CD4-positive, alpha-beta T cell treated with Interleukin-2 at 100 ng/mL for 4 hours (primary cell): ENCODE measurements at regions not wholly inside any gene's neighbourhood (a gene's known extent, or its start where the extent isn't known, plus 50 kb on each side); places are given as distances from the start of the nearest gene placed in this dataset.
"Not testable (repeated sequence)": the region's sequence is repeated elsewhere in the genome, so short reads cannot be mapped to it uniquely, and the experiment has no call there.

Experiments used
- DNase-seq: peaks from one replicate; pipeline ENCODE4 v3.0.0-alpha.2; 2020; ENCODE audit warnings: low spot score

GRCh38 chr7:70846208-70846607 is 285.7 kb upstream of the GALNT17 start:
- DNase-seq, result no peak

GRCh38 chr7:70849580-70850235 is 282.2 kb upstream of the GALNT17 start:
- DNase-seq, result no peak

- no peak for DNase-seq
These were observed 276.6 kb upstream of the GALNT17 start for GRCh38 chr7:70855373-70855772.

- peak; percentile 42 for DNase-seq
These were observed 274.9 kb upstream of the GALNT17 start for GRCh38 chr7:70856901-70857630.

GRCh38 chr7:70857793-70858545 is 274.0 kb upstream of the GALNT17 start:
- no peak for DNase-seq

- no peak for DNase-seq
These were observed 264.4 kb upstream of the GALNT17 start for GRCh38 chr7:70867513-70867912.

- no peak for DNase-seq
These were observed 261.6 kb upstream of the GALNT17 start for GRCh38 chr7:70870349-70870748.

- no peak for DNase-seq
These were observed 259.8 kb upstream of the GALNT17 start for GRCh38 chr7:70872188-70872587.

GRCh38 chr7:70881167-70881847 is 250.6 kb upstream of the GALNT17 start:
- no peak for DNase-seq

- DNase-seq, result no peak
These were observed 248.0 kb upstream of the GALNT17 start for GRCh38 chr7:70883750-70884439.

- no peak for DNase-seq
These were observed 247.5 kb upstream of the GALNT17 start for GRCh38 chr7:70884440-70884764.

- no peak for DNase-seq
These were observed 247.1 kb upstream of the GALNT17 start for GRCh38 chr7:70884809-70885208.

- DNase-seq, result no peak
These were observed 245.4 kb upstream of the GALNT17 start for GRCh38 chr7:70886547-70886946.

GRCh38 chr7:70887186-70887585 is 244.8 kb upstream of the GALNT17 start:
- DNase-seq, result no peak

- no peak for DNase-seq
These were observed 241.6 kb upstream of the GALNT17 start for GRCh38 chr7:70890147-70890969.

GRCh38 chr7:70893422-70893821 is 238.5 kb upstream of the GALNT17 start:
- DNase-seq, result no peak

- DNase-seq, result no peak
These were observed 237.8 kb upstream of the GALNT17 start for GRCh38 chr7:70893971-70894715.

- DNase-seq, result no peak
These were observed 237.1 kb upstream of the GALNT17 start for GRCh38 chr7:70894799-70895198.

- DNase-seq, result not testable (repeated sequence)
These were observed 236.4 kb upstream of the GALNT17 start for GRCh38 chr7:70895337-70896200.
